ENCODE measurements at regions not wholly inside any gene's neighbourhood (a gene's known extent, or its start where the extent isn't known, plus 50 kb on each side); places are given as distances from the start of the nearest gene placed in this dataset.

DNA sequence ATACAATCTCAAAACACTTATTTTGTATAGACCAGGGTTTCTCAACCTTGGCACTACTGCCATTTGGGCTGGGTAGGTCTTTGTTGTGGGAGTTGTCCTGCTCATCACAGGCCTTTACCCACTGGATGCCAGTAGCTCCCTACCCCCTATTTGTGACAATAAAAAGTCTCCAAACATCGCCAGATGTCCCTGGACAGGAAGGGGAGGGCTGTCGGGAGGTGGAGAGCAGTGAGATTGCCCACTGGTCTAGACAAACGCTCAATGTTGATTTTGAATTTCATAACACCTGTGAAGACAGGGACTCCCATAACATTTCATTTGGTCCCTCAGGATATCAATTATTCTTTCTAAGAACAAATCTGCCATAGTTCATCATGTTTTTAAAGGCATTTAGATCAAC lies 151.7 kb upstream of the PTPRG start:
- TF ChIP-seq, protein P1, sequence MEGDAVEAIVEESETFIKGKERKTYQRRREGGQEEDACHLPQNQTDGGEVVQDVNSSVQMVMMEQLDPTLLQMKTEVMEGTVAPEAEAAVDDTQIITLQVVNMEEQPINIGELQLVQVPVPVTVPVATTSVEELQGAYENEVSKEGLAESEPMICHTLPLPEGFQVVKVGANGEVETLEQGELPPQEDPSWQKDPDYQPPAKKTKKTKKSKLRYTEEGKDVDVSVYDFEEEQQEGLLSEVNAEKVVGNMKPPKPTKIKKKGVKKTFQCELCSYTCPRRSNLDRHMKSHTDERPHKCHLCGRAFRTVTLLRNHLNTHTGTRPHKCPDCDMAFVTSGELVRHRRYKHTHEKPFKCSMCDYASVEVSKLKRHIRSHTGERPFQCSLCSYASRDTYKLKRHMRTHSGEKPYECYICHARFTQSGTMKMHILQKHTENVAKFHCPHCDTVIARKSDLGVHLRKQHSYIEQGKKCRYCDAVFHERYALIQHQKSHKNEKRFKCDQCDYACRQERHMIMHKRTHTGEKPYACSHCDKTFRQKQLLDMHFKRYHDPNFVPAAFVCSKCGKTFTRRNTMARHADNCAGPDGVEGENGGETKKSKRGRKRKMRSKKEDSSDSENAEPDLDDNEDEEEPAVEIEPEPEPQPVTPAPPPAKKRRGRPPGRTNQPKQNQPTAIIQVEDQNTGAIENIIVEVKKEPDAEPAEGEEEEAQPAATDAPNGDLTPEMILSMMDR (IDR thresholded peaks at IDR 0.05 in 2 of 3, conservative IDR thresholded peaks at IDR 0.05 in 1 of 3; ENCODE audit: control insufficient read depth in 2 of 3, extremely low read depth in 1 of 3, insufficient read depth in 1 of 3, low read depth in 3 of 3, low read length in 3 of 3), result no peak
- TF ChIP-seq, protein P2, sequence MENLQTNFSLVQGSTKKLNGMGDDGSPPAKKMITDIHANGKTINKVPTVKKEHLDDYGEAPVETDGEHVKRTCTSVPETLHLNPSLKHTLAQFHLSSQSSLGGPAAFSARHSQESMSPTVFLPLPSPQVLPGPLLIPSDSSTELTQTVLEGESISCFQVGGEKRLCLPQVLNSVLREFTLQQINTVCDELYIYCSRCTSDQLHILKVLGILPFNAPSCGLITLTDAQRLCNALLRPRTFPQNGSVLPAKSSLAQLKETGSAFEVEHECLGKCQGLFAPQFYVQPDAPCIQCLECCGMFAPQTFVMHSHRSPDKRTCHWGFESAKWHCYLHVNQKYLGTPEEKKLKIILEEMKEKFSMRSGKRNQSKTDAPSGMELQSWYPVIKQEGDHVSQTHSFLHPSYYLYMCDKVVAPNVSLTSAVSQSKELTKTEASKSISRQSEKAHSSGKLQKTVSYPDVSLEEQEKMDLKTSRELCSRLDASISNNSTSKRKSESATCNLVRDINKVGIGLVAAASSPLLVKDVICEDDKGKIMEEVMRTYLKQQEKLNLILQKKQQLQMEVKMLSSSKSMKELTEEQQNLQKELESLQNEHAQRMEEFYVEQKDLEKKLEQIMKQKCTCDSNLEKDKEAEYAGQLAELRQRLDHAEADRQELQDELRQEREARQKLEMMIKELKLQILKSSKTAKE (IDR thresholded peaks at IDR 0.05; ENCODE audit: low read depth, poor library complexity, severe bottlenecking), result no peak
- no peak for TF ChIP-seq EP300 (IDR thresholded peaks at IDR 0.05; ENCODE audit: borderline replicate concordance in 1 of 2, control insufficient read depth in 1 of 2, low read depth in 2 of 2, low read length in 2 of 2)
- no peak for TF ChIP-seq POLR2AphosphoS2 (IDR thresholded peaks at IDR 0.05; ENCODE audit: low read depth, low read length)
- no peak for TF ChIP-seq KLF5 (IDR thresholded peaks at IDR 0.05; ENCODE audit: partially characterized antibody)
- no peak for TF ChIP-seq JUND (IDR thresholded peaks at IDR 0.05; ENCODE audit: low read depth, low read length)
- TF ChIP-seq, protein P3, sequence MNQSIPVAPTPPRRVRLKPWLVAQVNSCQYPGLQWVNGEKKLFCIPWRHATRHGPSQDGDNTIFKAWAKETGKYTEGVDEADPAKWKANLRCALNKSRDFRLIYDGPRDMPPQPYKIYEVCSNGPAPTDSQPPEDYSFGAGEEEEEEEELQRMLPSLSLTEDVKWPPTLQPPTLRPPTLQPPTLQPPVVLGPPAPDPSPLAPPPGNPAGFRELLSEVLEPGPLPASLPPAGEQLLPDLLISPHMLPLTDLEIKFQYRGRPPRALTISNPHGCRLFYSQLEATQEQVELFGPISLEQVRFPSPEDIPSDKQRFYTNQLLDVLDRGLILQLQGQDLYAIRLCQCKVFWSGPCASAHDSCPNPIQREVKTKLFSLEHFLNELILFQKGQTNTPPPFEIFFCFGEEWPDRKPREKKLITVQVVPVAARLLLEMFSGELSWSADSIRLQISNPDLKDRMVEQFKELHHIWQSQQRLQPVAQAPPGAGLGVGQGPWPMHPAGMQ (IDR thresholded peaks at IDR 0.05; ENCODE audit: borderline replicate concordance), result no peak
- no peak for TF ChIP-seq SP1 (IDR thresholded peaks at IDR 0.05; ENCODE audit: low read depth, low read length)
- no peak for TF ChIP-seq POLR2A (IDR thresholded peaks at IDR 0.05; ENCODE audit: low read depth, low read length)
- no peak for TF ChIP-seq FOXM1 (IDR thresholded peaks at IDR 0.05; ENCODE audit: low read depth, low read length)
- TF ChIP-seq, protein P4, sequence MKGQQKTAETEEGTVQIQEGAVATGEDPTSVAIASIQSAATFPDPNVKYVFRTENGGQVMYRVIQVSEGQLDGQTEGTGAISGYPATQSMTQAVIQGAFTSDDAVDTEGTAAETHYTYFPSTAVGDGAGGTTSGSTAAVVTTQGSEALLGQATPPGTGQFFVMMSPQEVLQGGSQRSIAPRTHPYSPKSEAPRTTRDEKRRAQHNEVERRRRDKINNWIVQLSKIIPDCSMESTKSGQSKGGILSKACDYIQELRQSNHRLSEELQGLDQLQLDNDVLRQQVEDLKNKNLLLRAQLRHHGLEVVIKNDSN (IDR thresholded peaks at IDR 0.05; ENCODE audit: borderline replicate concordance, extremely low read length, insufficient read depth, low read depth, low read length), result no peak
- TF ChIP-seq SMC3 (IDR thresholded peaks at IDR 0.05; ENCODE audit: borderline replicate concordance, low read length), result no peak
- TF ChIP-seq RAD51 (IDR thresholded peaks at IDR 0.05), result no peak
